ENCODE measurements at regions not wholly inside any gene's neighbourhood (a gene's known extent, or its start where the extent isn't known, plus 50 kb on each side); places are given as distances from the start of the nearest gene placed in this dataset.

- peak; percentile 0 for DNase-seq
Observed at GRCh38 chrX:100512471-100512870, 72.3 kb upstream of the TNMD start.

GRCh38 chrX:100494646-100495370 lies 84.7 kb upstream of the PCDH19 start:
- DNase-seq, result no peak

GRCh38 chrX:100491174-100491573 lies 81.1 kb upstream of the PCDH19 start:
- DNase-seq, result no peak

- DNase-seq, result no peak
Observed at GRCh38 chrX:100487795-100488194, 77.7 kb upstream of the PCDH19 start.

GRCh38 chrX:100484971-100485370 lies 74.9 kb upstream of the PCDH19 start:
- no peak for DNase-seq

GRCh38 chrX:100479329-100479728 lies 69.3 kb upstream of the PCDH19 start:
- no peak for DNase-seq

GRCh38 chrX:100478714-100479306 lies 68.7 kb upstream of the PCDH19 start:
- DNase-seq, result no peak

- no peak for DNase-seq
Observed at GRCh38 chrX:100477958-100478357, 67.9 kb upstream of the PCDH19 start.

GRCh38 chrX:100477467-100477866 lies 67.4 kb upstream of the PCDH19 start:
- DNase-seq, result no peak
